WTC11 (cell line): ENCODE measurements at regions not wholly inside any gene's neighbourhood (a gene's known extent, or its start where the extent isn't known, plus 50 kb on each side); places are given as distances from the start of the nearest gene placed in this dataset.

Experiments used
- ATAC-seq: fragments of 200-7000 bp; cut with Tn5 transposase; 2 replicates; pipeline ENCODE4 v1.10.0; 2021; ENCODE audit warnings: mild to moderate bottlenecking, moderate library complexity
- CTCF ChIA-PET: fragments of 300-600 bp; sonication (Branson Sonifier 250); formaldehyde crosslinking; loops from one replicate; lab custom pipeline; 2021; ENCODE audit warnings: antibody characterized with exemption; lab: Charles Lee
- POLR2A ChIA-PET: fragments of 350-600 bp; sonication (Branson Sonifier 250); formaldehyde crosslinking; loops from one replicate; lab custom pipeline; 2021; ENCODE audit warnings: antibody characterized with exemption; lab: Charles Lee
- DNase-seq: peaks from one replicate; pipeline ENCODE4 v3.0.0; 2021; ENCODE audit warnings: low spot score
- H3K27ac Mint-ChIP-seq: 2 replicates; pipeline ENCODE4 v1.8.0; 2021; ENCODE audit warnings: mixed read lengths
- H3K27me3 Mint-ChIP-seq: 2 replicates; pipeline ENCODE4 v1.8.0; 2021; ENCODE audit warnings: low read depth, mild to moderate bottlenecking, moderate library complexity, mixed read lengths
- H3K36me3 Mint-ChIP-seq: 2 replicates; pipeline ENCODE4 v1.8.0; 2021; ENCODE audit warnings: mixed read lengths
- H3K4me1 Mint-ChIP-seq: 2 replicates; pipeline ENCODE4 v1.8.0; 2022; ENCODE audit warnings: mixed read lengths
- H3K4me3 Mint-ChIP-seq: 2 replicates; pipeline ENCODE4 v1.8.0; 2021; ENCODE audit warnings: mild to moderate bottlenecking, moderate library complexity, mixed read lengths
- H3K9me3 Mint-ChIP-seq: 2 replicates; pipeline ENCODE4 v1.8.0; 2021; ENCODE audit warnings: mixed read lengths
- CDX4 ChIP-seq: fragments of 250-450 bp; sonication (Bioruptor Pico); IDR thresholded peaks from 2 replicates; pipeline ENCODE4 v1.9.0; 2021; ENCODE audit warnings: moderate library complexity, mild to moderate bottlenecking, inconsistent platforms, borderline replicate concordance
- E2F4 ChIP-seq: sonication (generic); formaldehyde crosslinking; IDR thresholded peaks from 2 replicates; pipeline ENCODE4 v1.8.1; 2022; ENCODE audit warnings: low read depth, mild to moderate bottlenecking, moderate library complexity, missing genetic modification reagents, borderline replicate concordance
- FOXJ3 ChIP-seq: sonication (generic); formaldehyde crosslinking; IDR thresholded peaks from 2 replicates; pipeline ENCODE4 v1.9.0; 2021; ENCODE audit warnings: missing genetic modification reagents, mild to moderate bottlenecking, borderline replicate concordance
- GRHL2 ChIP-seq: fragments of 250-450 bp; sonication (Bioruptor Pico); IDR thresholded peaks from 2 replicates; pipeline ENCODE4 v1.8.0; 2022; ENCODE audit warnings: mild to moderate bottlenecking, moderate library complexity; ENCODE audit not compliant: insufficient replicate concordance, severe bottlenecking
- GTF2I ChIP-seq: fragments of 250-450 bp; sonication (Bioruptor Pico); conservative IDR thresholded peaks from 2 replicates; pipeline ENCODE4 v1.4.0; 2021; ENCODE audit warnings: mild to moderate bottlenecking
- HMGA2 ChIP-seq: fragments of 250-450 bp; sonication (Bioruptor Pico); IDR thresholded peaks from 2 replicates; pipeline ENCODE4 v1.4.0; 2021; ENCODE audit warnings: mild to moderate bottlenecking, moderate library complexity
- MYBL2 ChIP-seq: sonication (generic); formaldehyde crosslinking; IDR thresholded peaks from 2 replicates; pipeline ENCODE4 v1.8.1; 2023; ENCODE audit warnings: mild to moderate bottlenecking, moderate library complexity, missing genetic modification reagents
- NFE2L1 ChIP-seq: sonication (generic); formaldehyde crosslinking; IDR thresholded peaks from 2 replicates; pipeline ENCODE4 v1.8.1; 2023; ENCODE audit warnings: missing genetic modification reagents
- NR2C2 ChIP-seq: sonication (generic); formaldehyde crosslinking; IDR thresholded peaks from 2 replicates; pipeline ENCODE4 v1.8.0; 2022; ENCODE audit warnings: mild to moderate bottlenecking, missing genetic modification reagents
- SMAD4 ChIP-seq: sonication (generic); formaldehyde crosslinking; IDR thresholded peaks from 2 replicates; pipeline ENCODE4 v1.8.0; 2022; ENCODE audit warnings: mild to moderate bottlenecking, missing genetic modification reagents
- SP1 ChIP-seq: sonication (generic); formaldehyde crosslinking; conservative IDR thresholded peaks from 2 replicates; pipeline ENCODE4 v1.8.1; 2022; ENCODE audit warnings: missing genetic modification reagents
- TEAD1 ChIP-seq: sonication (generic); formaldehyde crosslinking; IDR thresholded peaks from 2 replicates; pipeline ENCODE4 v1.8.0; 2022; ENCODE audit warnings: mild to moderate bottlenecking, missing genetic modification reagents
- ZBTB21 ChIP-seq: sonication (generic); formaldehyde crosslinking; IDR thresholded peaks from 2 replicates; pipeline ENCODE4 v1.8.1; 2023; ENCODE audit warnings: mild to moderate bottlenecking, missing genetic modification reagents, borderline replicate concordance
- ZNF396 ChIP-seq: fragments of 250-450 bp; sonication (Bioruptor Pico); IDR thresholded peaks from 2 replicates; pipeline ENCODE4 v1.8.0; 2021; ENCODE audit warnings: mild to moderate bottlenecking, moderate library complexity, borderline replicate concordance
- TF ChIP-seq, protein P1 (sequence below): sonication (generic); formaldehyde crosslinking; IDR thresholded peaks from 2 replicates; pipeline ENCODE4 v1.8.1; 2023; ENCODE audit warnings: mild to moderate bottlenecking, missing genetic modification reagents
- TF ChIP-seq, protein P2 (sequence below): fragments of 200-600 bp; IDR thresholded peaks from 2 replicates; pipeline ENCODE4 v1.8.0; 2022; ENCODE audit warnings: antibody characterized with exemption
- TF ChIP-seq, protein P3 (sequence below): fragments of 250-450 bp; sonication (Bioruptor Pico); IDR thresholded peaks from 2 replicates; pipeline ENCODE4 v1.9.0; 2021; ENCODE audit warnings: mild to moderate bottlenecking

- peaks cover 7% of the 10 kb centered on the region for H3K9me3 Mint-ChIP-seq
- H3K4me1 Mint-ChIP-seq: peaks cover 16% of the 10 kb centered on the region
- H3K27me3 Mint-ChIP-seq: no peaks in the 10 kb centered on the region
- DNase-seq (no peak), ATAC-seq (peak; percentile 64)
- no peak overlapping the region for H3K27ac Mint-ChIP-seq
- ChIA-PET CTCF (no interaction called here), POLR2A (no interaction called here)
- H3K36me3 Mint-ChIP-seq: no peaks in the 10 kb centered on the region
- H3K4me3 Mint-ChIP-seq: no peak overlapping the region
- TF ChIP-seq, protein P1, sequence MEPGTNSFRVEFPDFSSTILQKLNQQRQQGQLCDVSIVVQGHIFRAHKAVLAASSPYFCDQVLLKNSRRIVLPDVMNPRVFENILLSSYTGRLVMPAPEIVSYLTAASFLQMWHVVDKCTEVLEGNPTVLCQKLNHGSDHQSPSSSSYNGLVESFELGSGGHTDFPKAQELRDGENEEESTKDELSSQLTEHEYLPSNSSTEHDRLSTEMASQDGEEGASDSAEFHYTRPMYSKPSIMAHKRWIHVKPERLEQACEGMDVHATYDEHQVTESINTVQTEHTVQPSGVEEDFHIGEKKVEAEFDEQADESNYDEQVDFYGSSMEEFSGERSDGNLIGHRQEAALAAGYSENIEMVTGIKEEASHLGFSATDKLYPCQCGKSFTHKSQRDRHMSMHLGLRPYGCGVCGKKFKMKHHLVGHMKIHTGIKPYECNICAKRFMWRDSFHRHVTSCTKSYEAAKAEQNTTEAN (CRISPR knock-in tag): no peak
- TF ChIP-seq, protein P2, sequence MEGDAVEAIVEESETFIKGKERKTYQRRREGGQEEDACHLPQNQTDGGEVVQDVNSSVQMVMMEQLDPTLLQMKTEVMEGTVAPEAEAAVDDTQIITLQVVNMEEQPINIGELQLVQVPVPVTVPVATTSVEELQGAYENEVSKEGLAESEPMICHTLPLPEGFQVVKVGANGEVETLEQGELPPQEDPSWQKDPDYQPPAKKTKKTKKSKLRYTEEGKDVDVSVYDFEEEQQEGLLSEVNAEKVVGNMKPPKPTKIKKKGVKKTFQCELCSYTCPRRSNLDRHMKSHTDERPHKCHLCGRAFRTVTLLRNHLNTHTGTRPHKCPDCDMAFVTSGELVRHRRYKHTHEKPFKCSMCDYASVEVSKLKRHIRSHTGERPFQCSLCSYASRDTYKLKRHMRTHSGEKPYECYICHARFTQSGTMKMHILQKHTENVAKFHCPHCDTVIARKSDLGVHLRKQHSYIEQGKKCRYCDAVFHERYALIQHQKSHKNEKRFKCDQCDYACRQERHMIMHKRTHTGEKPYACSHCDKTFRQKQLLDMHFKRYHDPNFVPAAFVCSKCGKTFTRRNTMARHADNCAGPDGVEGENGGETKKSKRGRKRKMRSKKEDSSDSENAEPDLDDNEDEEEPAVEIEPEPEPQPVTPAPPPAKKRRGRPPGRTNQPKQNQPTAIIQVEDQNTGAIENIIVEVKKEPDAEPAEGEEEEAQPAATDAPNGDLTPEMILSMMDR: no peak
- no peak for TF ChIP-seq ZBTB21 (CRISPR knock-in tag)
- TF ChIP-seq NFE2L1: no peak
- TF ChIP-seq ZNF396 (CRISPR knock-in tag): no peak
- TF ChIP-seq, protein P3, sequence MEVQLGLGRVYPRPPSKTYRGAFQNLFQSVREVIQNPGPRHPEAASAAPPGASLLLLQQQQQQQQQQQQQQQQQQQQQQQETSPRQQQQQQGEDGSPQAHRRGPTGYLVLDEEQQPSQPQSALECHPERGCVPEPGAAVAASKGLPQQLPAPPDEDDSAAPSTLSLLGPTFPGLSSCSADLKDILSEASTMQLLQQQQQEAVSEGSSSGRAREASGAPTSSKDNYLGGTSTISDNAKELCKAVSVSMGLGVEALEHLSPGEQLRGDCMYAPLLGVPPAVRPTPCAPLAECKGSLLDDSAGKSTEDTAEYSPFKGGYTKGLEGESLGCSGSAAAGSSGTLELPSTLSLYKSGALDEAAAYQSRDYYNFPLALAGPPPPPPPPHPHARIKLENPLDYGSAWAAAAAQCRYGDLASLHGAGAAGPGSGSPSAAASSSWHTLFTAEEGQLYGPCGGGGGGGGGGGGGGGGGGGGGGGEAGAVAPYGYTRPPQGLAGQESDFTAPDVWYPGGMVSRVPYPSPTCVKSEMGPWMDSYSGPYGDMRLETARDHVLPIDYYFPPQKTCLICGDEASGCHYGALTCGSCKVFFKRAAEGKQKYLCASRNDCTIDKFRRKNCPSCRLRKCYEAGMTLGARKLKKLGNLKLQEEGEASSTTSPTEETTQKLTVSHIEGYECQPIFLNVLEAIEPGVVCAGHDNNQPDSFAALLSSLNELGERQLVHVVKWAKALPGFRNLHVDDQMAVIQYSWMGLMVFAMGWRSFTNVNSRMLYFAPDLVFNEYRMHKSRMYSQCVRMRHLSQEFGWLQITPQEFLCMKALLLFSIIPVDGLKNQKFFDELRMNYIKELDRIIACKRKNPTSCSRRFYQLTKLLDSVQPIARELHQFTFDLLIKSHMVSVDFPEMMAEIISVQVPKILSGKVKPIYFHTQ (CRISPR knock-in tag): no peak
- TF ChIP-seq TEAD1 (CRISPR knock-in tag): no peak
- TF ChIP-seq SP1 (CRISPR knock-in tag): no peak
- TF ChIP-seq CDX4 (CRISPR knock-in tag): no peak
- TF ChIP-seq MYBL2: no peak
- TF ChIP-seq FOXJ3 (CRISPR knock-in tag): no peak
These were observed 772.8 kb downstream of the CDH8 start for GRCh38 chr16:61263400-61263799.

DNA sequence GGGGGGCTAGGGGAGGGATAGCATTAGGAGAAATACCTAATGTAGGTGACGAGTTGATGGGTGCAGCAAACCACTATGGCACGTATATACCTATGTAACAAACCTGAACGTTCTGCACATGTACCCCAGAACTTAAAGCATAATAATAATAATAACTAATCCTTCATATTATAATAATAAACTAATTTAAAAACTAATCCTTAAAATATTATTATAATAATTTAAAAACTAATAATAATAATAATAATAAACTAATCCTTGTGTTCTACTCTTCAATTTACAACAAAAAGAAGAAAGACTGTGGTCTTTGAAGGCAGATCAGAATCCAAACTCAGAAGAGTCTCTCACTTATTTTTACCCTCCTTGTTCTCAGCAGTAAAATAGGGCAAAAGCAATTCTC, 774.9 kb downstream of the CDH8 start:
- ATAC-seq: no peak
- no peak for TF ChIP-seq GRHL2 (CRISPR knock-in tag)
- peak; percentile 91 for TF ChIP-seq HMGA2 (CRISPR knock-in tag)
- TF ChIP-seq NR2C2: no peak
- no peak for TF ChIP-seq E2F4 (CRISPR knock-in tag)
- TF ChIP-seq SMAD4 (CRISPR knock-in tag): no peak
- no peak for TF ChIP-seq GTF2I
- DNase-seq: no peak
- Mint-ChIP-seq H3K27ac (no peak overlapping the region), H3K9me3 (peaks cover 7% of the 10 kb centered on the region), H3K4me3 (no peak overlapping the region), H3K27me3 (no peaks in the 10 kb centered on the region), H3K4me1 (peaks cover 16% of the 10 kb centered on the region), H3K36me3 (no peaks in the 10 kb centered on the region)
- ChIA-PET CTCF (no interaction called here), POLR2A (no interaction called here)
